Mesenchymal stem cell (in vitro differentiated cells and primary cell): ENCODE measurements at regions not wholly inside any gene's neighbourhood (a gene's known extent, or its start where the extent isn't known, plus 50 kb on each side); places are given as distances from the start of the nearest gene placed in this dataset.

Source experiments
- DNase-seq: peaks from one replicate; pipeline ENCODE4 v3.0.0-alpha.2; 2013
- H2AFZ ChIP-seq: one replicate; pipeline ENCODE4 v1.6.1; 2013; ENCODE audit warnings: low read depth, mild to moderate bottlenecking, control low read depth, inconsistent platforms, low read length, moderate library complexity
- H2AK5ac ChIP-seq: 2 replicates; pipeline ENCODE4 v1.6.1; 2013; ENCODE audit warnings: low read length, moderate library complexity, mild to moderate bottlenecking, inconsistent platforms; ENCODE audit not compliant: severe bottlenecking
- H2BK120ac ChIP-seq: one replicate; pipeline ENCODE4 v1.6.1; 2013; ENCODE audit warnings: low read depth, mild to moderate bottlenecking, inconsistent platforms, low read length, moderate library complexity
- H2BK12ac ChIP-seq, 2 experiments: one replicate each; pipeline ENCODE4 v1.6.1; 2013; ENCODE audit warnings: inconsistent platforms in 2 of 2, low read length in 2 of 2, mild to moderate bottlenecking in 2 of 2, moderate library complexity in 2 of 2, control low read depth in 1 of 2
- H2BK15ac ChIP-seq: one replicate; pipeline ENCODE4 v1.6.1; 2013; ENCODE audit warnings: mild to moderate bottlenecking, low read depth, inconsistent platforms; ENCODE audit not compliant: poor library complexity, severe bottlenecking
- H2BK5ac ChIP-seq: 2 replicates; pipeline ENCODE4 v1.6.1; 2013; ENCODE audit warnings: low read depth, mild to moderate bottlenecking, low read length, control low read depth, inconsistent platforms; ENCODE audit not compliant: poor library complexity, severe bottlenecking
- H3K14ac ChIP-seq, 2 experiments: one replicate each; pipeline ENCODE4 v1.6.1; 2013; ENCODE audit warnings: inconsistent platforms in 2 of 2, low read length in 2 of 2, control low read depth in 1 of 2, mild to moderate bottlenecking in 1 of 2, moderate library complexity in 1 of 2
- H3K18ac ChIP-seq, 2 experiments: one replicate each; pipeline ENCODE4 v1.6.1; 2013; ENCODE audit warnings: inconsistent platforms in 2 of 2, low read length in 2 of 2, control low read depth in 1 of 2, low read depth in 1 of 2, mild to moderate bottlenecking in 1 of 2
- H3K23ac ChIP-seq, 2 experiments: one replicate each; pipeline ENCODE4 v1.6.1; 2013; ENCODE audit warnings: inconsistent platforms in 2 of 2, low read length in 2 of 2, mild to moderate bottlenecking in 2 of 2, moderate library complexity in 2 of 2, control low read depth in 1 of 2
- H3K27ac ChIP-seq: 2 replicates; pipeline ENCODE4 v1.5.1; 2013; ENCODE audit warnings: mild to moderate bottlenecking, moderate library complexity, low read length, control low read depth, inconsistent platforms; ENCODE audit not compliant: poor library complexity, severe bottlenecking
- H3K27me3 ChIP-seq, 2 experiments: 2 replicates each; pipeline versions ENCODE4 v1.6.1 to v1.7.0; 2013; ENCODE audit warnings: low read length in 2 of 2, mild to moderate bottlenecking in 2 of 2, moderate library complexity in 2 of 2, control low read depth in 1 of 2, inconsistent platforms in 1 of 2; ENCODE audit not compliant: control insufficient read depth in 1 of 2, insufficient read depth in 1 of 2
- H3K36me3 ChIP-seq, 2 experiments: 2 replicates each; pipeline versions ENCODE4 v1.6.1 to v1.7.0; 2013; ENCODE audit warnings: low read length in 2 of 2, control low read depth in 1 of 2, inconsistent platforms in 1 of 2, low read depth in 1 of 2, mild to moderate bottlenecking in 1 of 2; ENCODE audit not compliant: insufficient read depth in 2 of 2, control insufficient read depth in 1 of 2
- H3K4ac ChIP-seq, 2 experiments: one replicate each; pipeline ENCODE4 v1.6.1; 2013; ENCODE audit warnings: inconsistent platforms in 2 of 2, low read length in 2 of 2, mild to moderate bottlenecking in 2 of 2, moderate library complexity in 2 of 2, control low read depth in 1 of 2, low read depth in 1 of 2
- H3K4me1 ChIP-seq: 2 replicates; pipeline ENCODE4 v1.6.1; 2013; ENCODE audit warnings: low read depth, low read length, control low read depth; ENCODE audit not compliant: control insufficient read depth, insufficient read depth
- H3K4me2 ChIP-seq: 2 replicates; pipeline ENCODE4 v1.6.1; 2013; ENCODE audit warnings: low read length, mild to moderate bottlenecking, inconsistent platforms; ENCODE audit not compliant: poor library complexity, severe bottlenecking
- H3K4me3 ChIP-seq, 2 experiments: 2 replicates each; pipeline versions ENCODE4 v1.5.1 to v1.7.0; 2013; ENCODE audit warnings: low read length in 2 of 2, mild to moderate bottlenecking in 2 of 2, control low read depth in 1 of 2, low read depth in 1 of 2; ENCODE audit not compliant: insufficient read depth in 1 of 2
- H3K79me1 ChIP-seq: replicated peaks from 2 replicates; pipeline ENCODE4 v1.6.1; 2013; ENCODE audit warnings: mild to moderate bottlenecking, control low read depth, low read length, inconsistent platforms; ENCODE audit not compliant: poor library complexity, severe bottlenecking
- H3K9ac ChIP-seq: 2 replicates; pipeline ENCODE4 v1.7.0; 2013; ENCODE audit warnings: mild to moderate bottlenecking, low read length, moderate library complexity
- H3K9me3 ChIP-seq: 2 replicates; pipeline ENCODE4 v1.7.0; 2013; ENCODE audit warnings: mild to moderate bottlenecking, low read length; ENCODE audit not compliant: control insufficient read depth
- H4K8ac ChIP-seq: one replicate; pipeline ENCODE4 v1.6.1; 2013; ENCODE audit warnings: inconsistent platforms, mild to moderate bottlenecking, low read length, moderate library complexity
- H4K91ac ChIP-seq: one replicate; pipeline ENCODE4 v1.6.1; 2013; ENCODE audit warnings: mild to moderate bottlenecking, low read length, inconsistent platforms
- WGBS: methylation state at CpG from one replicate; pipeline ENCODE4 v1.1.7; 2013; ENCODE audit warnings: mixed read lengths; 5-methylcytosine and 5-hydroxymethylcytosine counted together

GRCh38 chr16:65218348-65218747, 96.5 kb upstream of the CDH11 start:
- Histone ChIP-seq H3K36me3 (no peaks in the 10 kb centered on the region), H2AFZ (no peak overlapping the region), H3K9ac (no peak overlapping the region), H2BK12ac (no peak overlapping the region), H2BK15ac (no peak overlapping the region), H3K27me3 (no peaks in the 10 kb centered on the region), H4K91ac (no peak overlapping the region), H3K4me3 (no peak overlapping the region), H3K4ac (no peak overlapping the region), H2BK120ac (no peak overlapping the region), H3K23ac (no peak overlapping the region), H2AK5ac (no peak overlapping the region), H4K8ac (no peak overlapping the region), H3K4me1 (no peaks in the 10 kb centered on the region), H3K14ac (no peak overlapping the region), H3K18ac (no peak overlapping the region), H2BK5ac (no peak overlapping the region), H3K4me2 (no peak overlapping the region), H3K27ac (no peak overlapping the region), H3K79me1 (no peaks in the 10 kb centered on the region), H3K9me3 (no peaks in the 10 kb centered on the region)
- no peak for DNase-seq
- 26% methylated on average over 1 of the region's 3 CpGs for WGBS

- no peaks in the 10 kb centered on the region for H3K79me1 ChIP-seq
- no peak overlapping the region for H3K14ac ChIP-seq
- no peaks in the 10 kb centered on the region for H3K36me3 ChIP-seq
- H3K9ac ChIP-seq = no peak overlapping the region
- no peak overlapping the region for H3K18ac ChIP-seq
- DNase-seq = peak; percentile 54
- H2BK5ac ChIP-seq = no peak overlapping the region
- no peak overlapping the region for H2AK5ac ChIP-seq
- H2BK12ac ChIP-seq = no peak overlapping the region
- H3K4me3 ChIP-seq = no peak overlapping the region
- H4K8ac ChIP-seq = no peak overlapping the region
- H2BK120ac ChIP-seq = no peak overlapping the region
- H3K9me3 ChIP-seq = no peaks in the 10 kb centered on the region
- no peaks in the 10 kb centered on the region for H3K27me3 ChIP-seq
- no peak overlapping the region for H3K4me2 ChIP-seq
- H3K4ac ChIP-seq = no peak overlapping the region
- WGBS = 64% methylated on average over 3 of the region's 4 CpGs
- no peak overlapping the region for H3K27ac ChIP-seq
- no peak overlapping the region for H4K91ac ChIP-seq
- H2BK15ac ChIP-seq = no peak overlapping the region
- no peak overlapping the region for H3K23ac ChIP-seq
- H2AFZ ChIP-seq = no peak overlapping the region
- H3K4me1 ChIP-seq = no peaks in the 10 kb centered on the region
These were observed 92.2 kb upstream of the CDH11 start for GRCh38 chr16:65213866-65214595.

- Histone ChIP-seq H3K27me3 (no peaks in the 10 kb centered on the region), H4K8ac (no peak overlapping the region), H4K91ac (no peak overlapping the region), H3K79me1 (no peaks in the 10 kb centered on the region), H2AFZ (no peak overlapping the region), H2BK5ac (no peak overlapping the region), H3K23ac (no peak overlapping the region), H3K4ac (no peak overlapping the region), H3K4me3 (no peak overlapping the region), H3K4me1 (no peaks in the 10 kb centered on the region), H3K9ac (no peak overlapping the region), H3K27ac (no peak overlapping the region), H2AK5ac (no peak overlapping the region), H2BK12ac (no peak overlapping the region), H3K18ac (no peak overlapping the region), H3K14ac (no peak overlapping the region), H2BK120ac (no peak overlapping the region), H3K9me3 (no peaks in the 10 kb centered on the region), H3K4me2 (no peak overlapping the region), H2BK15ac (no peak overlapping the region), H3K36me3 (no peaks in the 10 kb centered on the region)
- no peak for DNase-seq
- 96% methylated on average over 5 of the region's 5 CpGs for WGBS
These were observed 90.9 kb upstream of the CDH11 start for GRCh38 chr16:65212791-65213190.

- no peak for DNase-seq
- Histone ChIP-seq H3K23ac (no peak overlapping the region), H2BK12ac (no peak overlapping the region), H3K79me1 (no peaks in the 10 kb centered on the region), H3K14ac (no peak overlapping the region), H3K4me1 (no peaks in the 10 kb centered on the region), H2AFZ (no peak overlapping the region), H3K4ac (no peak overlapping the region), H3K27ac (no peak overlapping the region), H3K4me3 (no peak overlapping the region), H3K9ac (no peak overlapping the region), H2AK5ac (no peak overlapping the region), H2BK120ac (no peak overlapping the region), H4K91ac (no peak overlapping the region), H3K36me3 (no peaks in the 10 kb centered on the region), H4K8ac (no peak overlapping the region), H3K18ac (no peak overlapping the region), H3K4me2 (no peak overlapping the region), H3K27me3 (no peaks in the 10 kb centered on the region), H2BK5ac (no peak overlapping the region), H3K9me3 (no peaks in the 10 kb centered on the region), H2BK15ac (no peak overlapping the region)
- WGBS = 86% methylated on average over 6 of the region's 6 CpGs
These were observed 90.4 kb upstream of the CDH11 start for GRCh38 chr16:65212240-65212639.
